ENCODE measurements at regions not wholly inside any gene's neighbourhood (a gene's known extent, or its start where the extent isn't known, plus 50 kb on each side); places are given as distances from the start of the nearest gene placed in this dataset.

DNA sequence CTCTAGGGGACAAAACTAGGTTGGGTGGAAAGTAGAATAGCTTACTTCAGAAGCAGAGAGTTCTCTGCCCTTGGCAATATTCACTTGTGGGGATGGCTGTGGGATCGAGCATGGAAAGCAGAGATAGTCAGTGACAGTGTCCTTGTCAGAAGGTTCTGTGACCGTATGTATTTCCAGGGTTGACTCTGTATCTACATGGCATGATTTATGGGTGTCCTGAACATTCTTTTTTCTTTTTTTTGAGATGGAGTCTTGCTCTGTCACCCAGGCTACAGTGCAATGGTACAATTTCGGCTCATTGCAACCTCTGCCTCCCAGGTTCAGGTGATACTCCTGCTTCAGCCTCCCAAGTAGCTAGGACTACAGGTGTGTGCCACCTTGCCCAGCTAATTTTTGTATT lies 77.4 kb upstream of the LHFPL2 start:
- TF ChIP-seq, protein P1, sequence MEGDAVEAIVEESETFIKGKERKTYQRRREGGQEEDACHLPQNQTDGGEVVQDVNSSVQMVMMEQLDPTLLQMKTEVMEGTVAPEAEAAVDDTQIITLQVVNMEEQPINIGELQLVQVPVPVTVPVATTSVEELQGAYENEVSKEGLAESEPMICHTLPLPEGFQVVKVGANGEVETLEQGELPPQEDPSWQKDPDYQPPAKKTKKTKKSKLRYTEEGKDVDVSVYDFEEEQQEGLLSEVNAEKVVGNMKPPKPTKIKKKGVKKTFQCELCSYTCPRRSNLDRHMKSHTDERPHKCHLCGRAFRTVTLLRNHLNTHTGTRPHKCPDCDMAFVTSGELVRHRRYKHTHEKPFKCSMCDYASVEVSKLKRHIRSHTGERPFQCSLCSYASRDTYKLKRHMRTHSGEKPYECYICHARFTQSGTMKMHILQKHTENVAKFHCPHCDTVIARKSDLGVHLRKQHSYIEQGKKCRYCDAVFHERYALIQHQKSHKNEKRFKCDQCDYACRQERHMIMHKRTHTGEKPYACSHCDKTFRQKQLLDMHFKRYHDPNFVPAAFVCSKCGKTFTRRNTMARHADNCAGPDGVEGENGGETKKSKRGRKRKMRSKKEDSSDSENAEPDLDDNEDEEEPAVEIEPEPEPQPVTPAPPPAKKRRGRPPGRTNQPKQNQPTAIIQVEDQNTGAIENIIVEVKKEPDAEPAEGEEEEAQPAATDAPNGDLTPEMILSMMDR (IDR thresholded peaks at IDR 0.05): no peak
- no peak for TF ChIP-seq POLR2A (IDR thresholded peaks at IDR 0.05)
